Glomerular endothelial cell (primary cell): ENCODE measurements at regions not wholly inside any gene's neighbourhood (a gene's known extent, or its start where the extent isn't known, plus 50 kb on each side); places are given as distances from the start of the nearest gene placed in this dataset.

Source experiments
- DNase-seq: peaks from one replicate; pipeline ENCODE4 v3.0.0-alpha.2; 2011; ENCODE audit warnings: low read depth, low spot score; ENCODE audit errors: extremely low read depth

- DNase-seq = no peak
Observed at GRCh38 chr6:14674867-14675648, 557.5 kb downstream of the CD83 start.

- DNase-seq = no peak
Observed at GRCh38 chr6:14676064-14676463, 558.5 kb downstream of the CD83 start.

GRCh38 chr6:14676977-14677781 is 559.6 kb downstream of the CD83 start:
- no peak for DNase-seq

GRCh38 chr6:14681699-14682487 is 564.0 kb upstream of the JARID2 start:
- DNase-seq = no peak

GRCh38 chr6:14682812-14683211 is 563.1 kb upstream of the JARID2 start:
- DNase-seq = no peak

- no peak for DNase-seq
Observed at GRCh38 chr6:14689639-14690038, 556.2 kb upstream of the JARID2 start.

GRCh38 chr6:14690120-14691056 is 555.5 kb upstream of the JARID2 start:
- DNase-seq = no peak

GRCh38 chr6:14692208-14692607 is 553.7 kb upstream of the JARID2 start:
- no peak for DNase-seq

- no peak for DNase-seq
Observed at GRCh38 chr6:14693301-14694192, 552.3 kb upstream of the JARID2 start.

GRCh38 chr6:14694308-14694707 is 551.6 kb upstream of the JARID2 start:
- no peak for DNase-seq

- no peak for DNase-seq
Observed at GRCh38 chr6:14695579-14695978, 550.3 kb upstream of the JARID2 start.

- no peak for DNase-seq
Observed at GRCh38 chr6:14696367-14696766, 549.5 kb upstream of the JARID2 start.

GRCh38 chr6:14697427-14697826 is 548.4 kb upstream of the JARID2 start:
- DNase-seq = no peak

- no peak for DNase-seq
Observed at GRCh38 chr6:14699803-14700601, 545.9 kb upstream of the JARID2 start.

GRCh38 chr6:14701946-14702345 is 543.9 kb upstream of the JARID2 start:
- DNase-seq = no peak

GRCh38 chr6:14702678-14703077 is 543.2 kb upstream of the JARID2 start:
- no peak for DNase-seq

- no peak for DNase-seq
Observed at GRCh38 chr6:14703586-14703985, 542.3 kb upstream of the JARID2 start.
